H1 (cell line): ENCODE measurements at regions not wholly inside any gene's neighbourhood (a gene's known extent, or its start where the extent isn't known, plus 50 kb on each side); places are given as distances from the start of the nearest gene placed in this dataset.

ENCODE experiments used
- CTCF ChIA-PET: fragments of 300-600 bp; sonication (Branson Sonifier 250); formaldehyde crosslinking; loops from one replicate; lab custom pipeline; 2021; ENCODE audit not compliant: partially characterized antibody; lab: Charles Lee
- POLR2A ChIA-PET: fragments of 300-600 bp; sonication (Branson Sonifier 250); formaldehyde crosslinking; loops from one replicate; lab custom pipeline; 2021; ENCODE audit warnings: inconsistent platforms; ENCODE audit not compliant: partially characterized antibody; lab: Charles Lee
- DNase-seq, 2 experiments: peaks; one replicate each; pipeline versions ENCODE4 v3.0.0 to v3.0.0-alpha.2; 2010 to 2022; ENCODE audit warnings: low spot score in 2 of 2, low read depth in 1 of 2, mixed read lengths in 1 of 2
- FAIRE-seq: peaks from 2 replicates; lab custom pipeline; 2011; peaks lifted over from hg19 to GRCh38; lab: Jason Lieb, UNC
- H2AFZ ChIP-seq: 2 replicates; pipeline ENCODE4 v1.8.1; 2012; ENCODE audit warnings: low read length, inconsistent platforms
- H2AK5ac ChIP-seq: 2 replicates; pipeline ENCODE4 v1.6.1; 2013; ENCODE audit warnings: low read depth, low read length
- H2BK120ac ChIP-seq: replicated peaks from 2 replicates; pipeline ENCODE3; 2013; ENCODE audit warnings: low read depth, low read length, inconsistent platforms
- H2BK12ac ChIP-seq: 2 replicates; pipeline ENCODE4 v1.6.1; 2013; ENCODE audit warnings: low read depth, low read length
- H2BK15ac ChIP-seq: 2 replicates; pipeline ENCODE4 v1.6.1; 2013; ENCODE audit warnings: low read length
- H2BK20ac ChIP-seq: 2 replicates; pipeline ENCODE4 v1.6.1; 2013; ENCODE audit warnings: low read length
- H2BK5ac ChIP-seq: 2 replicates; pipeline ENCODE4 v1.6.1; 2013; ENCODE audit warnings: low read depth, low read length
- H3K14ac ChIP-seq: 2 replicates; pipeline ENCODE4 v1.6.1; 2013; ENCODE audit warnings: inconsistent platforms; ENCODE audit not compliant: insufficient read length
- H3K18ac ChIP-seq: 2 replicates; pipeline ENCODE4 v1.6.1; 2013; ENCODE audit warnings: low read length; ENCODE audit errors: extremely low read depth
- H3K23ac ChIP-seq: 2 replicates; pipeline ENCODE4 v1.6.1; 2013; ENCODE audit warnings: inconsistent platforms; ENCODE audit not compliant: insufficient read length
- H3K23me2 ChIP-seq: 2 replicates; pipeline ENCODE4 v1.6.1; 2013; ENCODE audit warnings: low read depth, low read length
- H3K27ac ChIP-seq: 2 replicates; pipeline ENCODE4 v1.6.1; 2011; ENCODE audit warnings: low read depth, low read length, inconsistent platforms
- H3K27me3 ChIP-seq, 4 experiments: replicated peaks in 1 of 4; 1 replicate in 1 of 4; 2 replicates in 3 of 4; pipeline versions ENCODE4 v1.6.1 to v1.8.1; 2011 to 2013; ENCODE audit warnings: low read length in 3 of 4, mild to moderate bottlenecking in 3 of 4, inconsistent platforms in 2 of 4, mixed read lengths in 2 of 4, moderate library complexity in 1 of 4; ENCODE audit not compliant: control insufficient read depth in 3 of 4, insufficient read depth in 3 of 4; ENCODE audit errors: extremely low read depth in 1 of 4
- H3K36me3 ChIP-seq, 4 experiments: 2 replicates each; pipeline versions ENCODE4 v1.6.1 to v1.8.1; 2011 to 2013; ENCODE audit warnings: mild to moderate bottlenecking in 4 of 4, low read length in 3 of 4, moderate library complexity in 2 of 4, control low read depth in 1 of 4, inconsistent platforms in 1 of 4; ENCODE audit not compliant: insufficient read depth in 4 of 4, control insufficient read depth in 2 of 4
- H3K4ac ChIP-seq: replicated peaks from 2 replicates; pipeline ENCODE3; 2013; ENCODE audit warnings: low read length, low read depth, mixed read lengths, inconsistent platforms; ENCODE audit not compliant: insufficient read length
- H3K4me1 ChIP-seq, 4 experiments: replicated peaks in 1 of 4; 1 replicate in 1 of 4; 2 replicates in 3 of 4; pipeline versions ENCODE4 v1.6.1 to v1.8.1; 2011 to 2013; ENCODE audit warnings: low read length in 3 of 4, inconsistent platforms in 2 of 4, mixed read lengths in 1 of 4; ENCODE audit not compliant: insufficient read depth in 4 of 4, control insufficient read depth in 3 of 4
- H3K4me2 ChIP-seq, 2 experiments: 2 replicates each; pipeline versions ENCODE4 v1.6.1 to v1.8.1; 2011 to 2013; ENCODE audit warnings: low read depth in 2 of 2, low read length in 2 of 2, control low read depth in 1 of 2, inconsistent platforms in 1 of 2, mild to moderate bottlenecking in 1 of 2; ENCODE audit not compliant: insufficient read depth in 1 of 2
- H3K4me3 ChIP-seq, 4 experiments: fragments of 200-600, 300-600 bp in 1 of 4; sonication (generic), shearing (Covaris generic), sonication (Bioruptor Twin) in 1 of 4; 2 replicates each; pipeline versions ENCODE4 v1.5.1 to v1.8.1; 2011 to 2016; ENCODE audit warnings: low read length in 4 of 4, low read depth in 3 of 4, control low read depth in 2 of 4, inconsistent platforms in 2 of 4, mild to moderate bottlenecking in 2 of 4, mixed read lengths in 1 of 4, moderate library complexity in 1 of 4; ENCODE audit not compliant: insufficient read depth in 2 of 4; ENCODE audit errors: extremely low read depth in 1 of 4
- H3K56ac ChIP-seq: replicated peaks from 2 replicates; pipeline ENCODE3; 2013; ENCODE audit warnings: low read depth, mild to moderate bottlenecking, mixed read lengths, low read length, inconsistent platforms; ENCODE audit not compliant: insufficient read length
- H3K79me1 ChIP-seq: 2 replicates; pipeline ENCODE4 v1.6.1; 2013; ENCODE audit warnings: low read depth, low read length, control low read depth
- H3K79me2 ChIP-seq, 2 experiments: 2 replicates each; pipeline versions ENCODE4 v1.6.1 to v1.8.1; 2012 to 2013; ENCODE audit warnings: low read length in 2 of 2, mild to moderate bottlenecking in 2 of 2, inconsistent platforms in 1 of 2; ENCODE audit not compliant: insufficient read depth in 2 of 2, control insufficient read depth in 1 of 2
- H3K9ac ChIP-seq, 4 experiments: replicated peaks in 1 of 4; 1 replicate in 1 of 4; 2 replicates in 3 of 4; pipeline versions ENCODE4 v1.6.1 to v1.8.1; 2011 to 2013; ENCODE audit warnings: low read depth in 3 of 4, low read length in 3 of 4, control low read depth in 2 of 4, mild to moderate bottlenecking in 2 of 4, moderate library complexity in 2 of 4, inconsistent platforms in 1 of 4; ENCODE audit errors: extremely low read depth in 1 of 4
- H3K9me3 ChIP-seq, 2 experiments: 2 replicates each; pipeline versions ENCODE4 v1.6.1 to v1.8.1; 2012 to 2013; ENCODE audit warnings: mild to moderate bottlenecking in 2 of 2, moderate library complexity in 2 of 2, control low read depth in 1 of 2, inconsistent platforms in 1 of 2, low read depth in 1 of 2, low read length in 1 of 2, mixed read lengths in 1 of 2; ENCODE audit not compliant: insufficient read depth in 2 of 2
- H4K20me1 ChIP-seq, 2 experiments: replicated peaks in 1 of 2; 2 replicates each; pipeline versions ENCODE3 to v1.8.1; 2011 to 2013; ENCODE audit warnings: inconsistent platforms in 2 of 2, low read length in 2 of 2, mild to moderate bottlenecking in 1 of 2; ENCODE audit not compliant: insufficient read depth in 2 of 2, control insufficient read depth in 1 of 2
- H4K5ac ChIP-seq: 2 replicates; pipeline ENCODE4 v1.6.1; 2013; ENCODE audit warnings: low read length, low read depth, mixed read lengths, inconsistent platforms; ENCODE audit not compliant: insufficient read length
- H4K8ac ChIP-seq: 2 replicates; pipeline ENCODE4 v1.8.0; 2013; ENCODE audit warnings: mild to moderate bottlenecking, moderate library complexity, low read length, inconsistent platforms; ENCODE audit not compliant: insufficient read depth; ENCODE audit errors: extremely low read depth
- H4K91ac ChIP-seq: replicated peaks from 2 replicates; pipeline ENCODE3; 2013; ENCODE audit warnings: low read length, mixed read lengths, inconsistent platforms; ENCODE audit not compliant: insufficient read length
- CBX5 ChIP-seq: fragments of 300-800, 300-1000 bp; sonication (generic); IDR thresholded peaks from 2 replicates; pipeline ENCODE4 v1.7.1; 2016; ENCODE audit warnings: antibody characterized with exemption, low read length, low read depth
- CTBP2 ChIP-seq: IDR thresholded peaks from 2 replicates; pipeline ENCODE4 v1.7.0; 2011; ENCODE audit warnings: borderline replicate concordance, mild to moderate bottlenecking, moderate library complexity, mixed read lengths, low read length; ENCODE audit not compliant: insufficient read depth, insufficient read length
- EGR1 ChIP-seq: IDR thresholded peaks from 2 replicates; pipeline ENCODE4 v1.6.1; 2011; ENCODE audit warnings: low read depth, low read length, borderline replicate concordance
- KDM5A ChIP-seq: fragments of 200-600 bp; IDR thresholded peaks from 2 replicates; pipeline ENCODE4 v1.7.1; 2012; ENCODE audit warnings: mild to moderate bottlenecking, low read length, inconsistent platforms, mixed read lengths
- SIX5 ChIP-seq: IDR thresholded peaks from 2 replicates; pipeline ENCODE4 v1.6.1; 2011; ENCODE audit warnings: mild to moderate bottlenecking, low read depth, low read length
- SP4 ChIP-seq: IDR thresholded peaks from 2 replicates; pipeline ENCODE4 v1.6.1; 2012; ENCODE audit warnings: low read length, inconsistent platforms
- TAF1 ChIP-seq: IDR thresholded peaks from 2 replicates; pipeline ENCODE4 v1.6.1; 2011; ENCODE audit warnings: mild to moderate bottlenecking, low read depth, low read length
- TCF12 ChIP-seq: IDR thresholded peaks from 2 replicates; pipeline ENCODE4 v1.6.1; 2011; ENCODE audit warnings: low read depth, mild to moderate bottlenecking, low read length
- WGBS, 2 experiments: shearing (Covaris generic) in 1 of 2; methylation state at CpG; one replicate each; pipeline versions ENCODE4 v1.1.6 to v1.1.7; 2013 to 2015; ENCODE audit warnings: low lambda C conversion rate in 2 of 2, mixed read lengths in 2 of 2, inconsistent platforms in 1 of 2, low coverage in 1 of 2, missing lambda C conversion rate in 1 of 2; ENCODE audit not compliant: insufficient replicate concordance in 2 of 2, insufficient coverage in 1 of 2, insufficient read length in 1 of 2; ENCODE audit errors: extremely low coverage in 1 of 2, missing lambda C conversion rate in 1 of 2; 5-methylcytosine and 5-hydroxymethylcytosine counted together

DNA sequence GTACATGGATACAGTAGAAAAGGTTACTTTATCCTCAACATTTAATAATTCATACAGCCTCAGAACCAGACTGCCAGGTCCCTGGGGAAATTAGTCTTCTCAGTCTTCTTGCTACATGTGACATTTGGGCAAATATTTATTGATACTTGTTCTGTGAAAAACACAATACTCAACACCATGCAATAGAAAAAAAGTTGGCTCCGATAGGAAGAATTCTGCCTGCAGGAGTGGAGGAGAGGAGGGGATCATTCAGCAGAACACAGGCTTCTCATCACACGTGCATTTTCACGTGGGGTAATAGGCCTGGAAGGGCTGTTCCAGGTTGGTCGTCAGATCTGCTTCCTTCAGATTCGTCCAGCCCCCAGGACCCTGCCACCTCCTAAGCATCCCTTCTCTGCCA, 58.4 kb upstream of the ACKR3 start:
- Histone ChIP-seq H3K36me3 (no peaks in the 10 kb centered on the region), H2BK120ac (no peak overlapping the region), H3K79me1 (no peaks in the 10 kb centered on the region), H3K4me3 (no peak overlapping the region), H3K4me2 (no peak overlapping the region), H3K9me3 (no peaks in the 10 kb centered on the region), H3K14ac (no peak overlapping the region), H3K56ac (no peak overlapping the region), H4K91ac (no peak overlapping the region), H3K27me3 (no peaks in the 10 kb centered on the region; a peak in 1 of 7 replicates), H4K20me1 (no peaks in the 10 kb centered on the region), H2BK5ac (no peak overlapping the region), H2BK12ac (no peak overlapping the region), H2BK15ac (no peak overlapping the region), H4K5ac (no peak overlapping the region), H3K4ac (no peak overlapping the region), H2BK20ac (no peak overlapping the region), H2AFZ (no peak overlapping the region), H3K9ac (no peak overlapping the region), H3K23ac (no peak overlapping the region), H4K8ac (0 out of 2 replicates have a peak overlapping the region, but pooled peaks have one; percentile 32), H3K79me2 (no peaks in the 10 kb centered on the region), H3K18ac (no peak overlapping the region), H3K23me2 (peaks cover 2% of the 10 kb centered on the region; the same call in 1 of the 2 replicates), H3K4me1 (no peaks in the 10 kb centered on the region), H3K27ac (no peak overlapping the region), H2AK5ac (no peak overlapping the region)
- FAIRE-seq (no peak), DNase-seq (no peak)
- 85% methylated on average over 5 of the region's 5 CpGs; no CpG with 5 or more reads in 1 of the 2 experiments for WGBS, 2 experiments
- no peak for TF ChIP-seq KDM5A
- no peak for TF ChIP-seq EGR1
- TF ChIP-seq SIX5, result no peak
- TF ChIP-seq TAF1, result no peak
- TF ChIP-seq CTBP2, result no peak
- no peak for TF ChIP-seq TCF12
- no peak for TF ChIP-seq CBX5
- no peak for TF ChIP-seq SP4
- ChIA-PET CTCF (interaction anchor here (0.7 to 4.5 kb wide), 8 partner anchors 24 to 1080 kb away, joined by 3 to 33 read pairs (median 4); no protein-coding TSS in a partner anchor), POLR2A (no interaction called here)
